ENCODE measurements at regions not wholly inside any gene's neighbourhood (a gene's known extent, or its start where the extent isn't known, plus 50 kb on each side); places are given as distances from the start of the nearest gene placed in this dataset.

DNA sequence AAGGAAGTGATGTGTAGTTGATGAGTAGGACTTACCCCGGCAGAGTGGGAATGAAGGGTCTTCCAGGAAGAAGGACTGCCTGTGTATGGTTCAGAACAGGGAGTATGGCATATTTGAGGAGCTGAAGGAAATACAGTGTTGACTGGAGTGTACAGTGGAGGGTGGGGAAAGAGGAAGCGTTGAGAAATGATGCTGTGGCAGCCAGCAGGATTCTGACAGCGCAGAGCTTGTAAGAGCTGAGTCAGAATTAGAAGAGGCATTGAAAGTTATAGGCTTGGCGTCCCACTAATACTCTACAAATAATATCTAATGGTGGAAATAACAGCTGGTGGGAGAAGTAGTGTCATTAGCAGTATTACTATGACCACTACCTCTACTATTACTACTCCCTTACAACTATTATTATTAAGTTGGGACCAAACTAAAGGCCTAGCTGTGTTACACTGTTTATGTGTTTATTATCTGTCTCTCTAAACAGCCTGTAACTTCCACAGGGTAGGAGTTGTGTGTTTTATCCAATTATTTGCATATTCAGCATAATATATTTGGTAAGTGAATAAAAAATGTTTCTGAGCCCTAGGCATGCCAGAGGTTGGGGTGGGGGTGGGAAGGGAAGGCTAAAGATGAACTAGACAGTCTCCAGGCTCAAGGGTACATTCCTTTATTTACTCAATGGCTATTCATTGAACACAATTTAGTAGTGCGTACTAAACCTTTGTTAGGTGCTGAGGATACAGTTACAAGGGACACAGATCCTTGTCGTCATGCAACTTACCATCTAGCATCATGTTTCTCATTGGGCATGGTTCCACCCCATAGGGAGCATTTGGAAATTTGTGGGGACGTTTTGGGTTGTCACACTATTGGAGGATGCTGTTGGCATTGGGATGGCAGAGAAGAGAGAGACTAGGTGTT is 428.8 kb upstream of the ONECUT1 start:
- DNase-seq: no peak
- Histone ChIP-seq H3K9me3 (ENCODE audit: severe bottlenecking) (no peaks in the 10 kb centered on the region), H3K36me3 (no peaks in the 10 kb centered on the region), H3K27ac (no peak overlapping the region), H3K4me3 (ENCODE audit: low read depth, low read length) (no peak overlapping the region), H3K27me3 (ENCODE audit: insufficient read depth, low read depth, severe bottlenecking) (no peaks in the 10 kb centered on the region)
- TF ChIP-seq, protein P1, sequence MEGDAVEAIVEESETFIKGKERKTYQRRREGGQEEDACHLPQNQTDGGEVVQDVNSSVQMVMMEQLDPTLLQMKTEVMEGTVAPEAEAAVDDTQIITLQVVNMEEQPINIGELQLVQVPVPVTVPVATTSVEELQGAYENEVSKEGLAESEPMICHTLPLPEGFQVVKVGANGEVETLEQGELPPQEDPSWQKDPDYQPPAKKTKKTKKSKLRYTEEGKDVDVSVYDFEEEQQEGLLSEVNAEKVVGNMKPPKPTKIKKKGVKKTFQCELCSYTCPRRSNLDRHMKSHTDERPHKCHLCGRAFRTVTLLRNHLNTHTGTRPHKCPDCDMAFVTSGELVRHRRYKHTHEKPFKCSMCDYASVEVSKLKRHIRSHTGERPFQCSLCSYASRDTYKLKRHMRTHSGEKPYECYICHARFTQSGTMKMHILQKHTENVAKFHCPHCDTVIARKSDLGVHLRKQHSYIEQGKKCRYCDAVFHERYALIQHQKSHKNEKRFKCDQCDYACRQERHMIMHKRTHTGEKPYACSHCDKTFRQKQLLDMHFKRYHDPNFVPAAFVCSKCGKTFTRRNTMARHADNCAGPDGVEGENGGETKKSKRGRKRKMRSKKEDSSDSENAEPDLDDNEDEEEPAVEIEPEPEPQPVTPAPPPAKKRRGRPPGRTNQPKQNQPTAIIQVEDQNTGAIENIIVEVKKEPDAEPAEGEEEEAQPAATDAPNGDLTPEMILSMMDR (IDR thresholded peaks at IDR 0.05; ENCODE audit: low read depth, low read length): no peak

DNA sequence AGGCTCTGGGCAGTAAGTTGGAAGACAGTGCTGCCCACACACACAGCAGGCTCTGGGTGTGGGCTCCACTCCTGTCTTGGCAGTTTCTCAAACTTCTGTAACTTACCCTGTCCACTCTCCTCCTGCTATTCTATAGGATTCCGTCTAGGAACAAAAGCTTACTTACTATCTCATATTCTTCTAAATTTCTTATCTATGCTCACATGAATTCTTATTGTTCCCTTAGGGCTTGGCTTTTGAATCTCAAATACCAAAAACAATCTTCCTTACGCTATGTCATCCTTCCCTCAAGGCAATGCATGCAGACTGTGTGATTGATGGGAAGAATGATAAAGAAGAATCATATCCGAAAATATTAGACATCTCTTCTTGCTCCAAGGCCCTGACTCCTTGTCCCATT is 425.9 kb upstream of the ONECUT1 start:
- TF ChIP-seq, protein P1 (IDR thresholded peaks at IDR 0.05; ENCODE audit: low read depth, low read length): no peak
- no peaks in the 10 kb centered on the region for H3K9me3 ChIP-seq (ENCODE audit: severe bottlenecking)
- no peak for DNase-seq

DNA sequence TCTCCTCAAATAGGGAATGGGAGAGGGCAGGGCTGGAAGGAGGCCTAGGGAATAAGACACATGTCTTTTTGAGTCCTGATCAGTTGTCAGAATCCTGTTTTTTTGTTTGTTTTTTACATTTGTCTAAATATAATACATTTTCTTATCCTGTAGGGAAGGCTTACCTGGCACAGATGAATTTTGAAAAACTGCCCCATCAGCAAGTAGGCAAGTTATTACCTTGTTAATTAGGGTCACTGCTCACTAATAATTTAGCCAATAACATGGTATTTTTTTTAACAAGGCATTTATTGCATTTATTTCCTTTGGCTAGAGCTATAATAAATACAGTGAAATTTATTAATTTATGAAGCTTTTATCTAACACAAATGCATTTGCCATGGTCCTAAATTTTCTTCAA is 423.2 kb upstream of the ONECUT1 start:
- H3K36me3 ChIP-seq: no peaks in the 10 kb centered on the region
- H3K27me3 ChIP-seq (ENCODE audit: insufficient read depth, low read depth, severe bottlenecking): no peaks in the 10 kb centered on the region
- no peak overlapping the region for H3K27ac ChIP-seq
- no peak overlapping the region for H3K4me3 ChIP-seq (ENCODE audit: low read depth, low read length)
- DNase-seq: no peak
- H3K9me3 ChIP-seq (ENCODE audit: severe bottlenecking): no peaks in the 10 kb centered on the region
- TF ChIP-seq, protein P1 (IDR thresholded peaks at IDR 0.05; ENCODE audit: low read depth, low read length): no peak

More for the DNA sequence above, 425.9 kb upstream of the ONECUT1 start:
- Histone ChIP-seq H3K36me3 (no peaks in the 10 kb centered on the region), H3K27ac (no peak overlapping the region), H3K27me3 (ENCODE audit: insufficient read depth, low read depth, severe bottlenecking) (no peaks in the 10 kb centered on the region), H3K4me3 (ENCODE audit: low read depth, low read length) (no peak overlapping the region)

DNA sequence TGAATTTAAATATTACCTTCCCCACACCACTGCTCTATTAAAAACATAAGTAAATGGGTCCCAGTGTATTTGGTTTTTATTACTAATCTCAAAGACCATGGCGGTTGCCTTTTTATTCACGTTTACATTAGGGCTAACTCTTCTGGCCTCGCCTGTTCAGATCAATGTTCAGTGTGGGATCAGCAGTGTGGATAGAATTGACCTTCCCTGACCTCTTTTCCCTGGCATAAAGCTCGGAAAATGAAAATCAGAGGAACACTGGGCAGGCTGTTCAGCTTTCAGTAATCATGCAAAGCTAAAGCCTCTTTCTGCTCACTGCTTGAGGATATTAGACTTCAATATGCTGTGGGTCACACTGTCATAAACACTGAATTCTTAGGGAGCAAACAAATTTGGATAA is 422.6 kb upstream of the ONECUT1 start:
- H3K36me3 ChIP-seq: no peaks in the 10 kb centered on the region
- H3K9me3 ChIP-seq (ENCODE audit: severe bottlenecking): no peaks in the 10 kb centered on the region
- TF ChIP-seq, protein P1 (IDR thresholded peaks at IDR 0.05; ENCODE audit: low read depth, low read length): no peak
- no peak overlapping the region; the same call in 1 of the 2 replicates for H3K27ac ChIP-seq
- H3K4me3 ChIP-seq (ENCODE audit: low read depth, low read length): no peak overlapping the region
- no peak for DNase-seq
- H3K27me3 ChIP-seq (ENCODE audit: insufficient read depth, low read depth, severe bottlenecking): no peaks in the 10 kb centered on the region

DNA sequence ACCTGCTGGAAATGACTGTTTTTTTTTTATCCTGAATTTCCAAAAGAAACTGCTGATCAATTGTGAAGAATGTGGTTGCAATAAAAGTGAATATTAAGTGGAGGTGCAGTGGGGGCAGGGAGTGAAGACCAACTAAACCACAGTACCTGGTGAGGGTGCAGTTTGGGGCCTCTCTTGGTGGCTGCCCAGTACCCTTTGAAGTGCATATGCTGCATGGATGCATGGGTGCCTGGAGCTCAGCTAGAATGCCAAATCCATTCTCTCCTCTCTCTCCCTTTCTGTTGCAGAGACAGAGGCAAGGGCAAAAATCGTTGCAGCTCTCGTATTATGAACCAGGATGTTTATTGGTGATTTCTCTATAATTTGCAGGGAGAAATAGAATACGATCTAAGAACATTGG is 420.5 kb upstream of the ONECUT1 start:
- no peaks in the 10 kb centered on the region for H3K36me3 ChIP-seq
- TF ChIP-seq, protein P1 (IDR thresholded peaks at IDR 0.05; ENCODE audit: low read depth, low read length): no peak
- no peaks in the 10 kb centered on the region for H3K9me3 ChIP-seq (ENCODE audit: severe bottlenecking)
- H3K4me3 ChIP-seq (ENCODE audit: low read depth, low read length): no peak overlapping the region
- no peak for DNase-seq
- H3K27me3 ChIP-seq (ENCODE audit: insufficient read depth, low read depth, severe bottlenecking): no peaks in the 10 kb centered on the region
- H3K27ac ChIP-seq: no peak overlapping the region

Data from WERI-Rb-1 (cell line).